Activated CD4-positive, alpha-beta T cell treated with anti-CD3 and anti-CD28 coated beads, Interleukin-2, amount 50 U/mL, for 4 hours (primary cell): ENCODE measurements at regions not wholly inside any gene's neighbourhood (a gene's known extent, or its start where the extent isn't known, plus 50 kb on each side); places are given as distances from the start of the nearest gene placed in this dataset.

Experiments used
- DNase-seq, 2 experiments: peaks; one replicate each; pipeline ENCODE4 v3.0.0-alpha.2; 2020

GRCh38 chr1:235925016-235925415 is 58.3 kb upstream of the LYST start:
- no peak for DNase-seq

GRCh38 chr1:235923466-235924021 is 56.8 kb upstream of the LYST start:
- no peak for DNase-seq

DNA sequence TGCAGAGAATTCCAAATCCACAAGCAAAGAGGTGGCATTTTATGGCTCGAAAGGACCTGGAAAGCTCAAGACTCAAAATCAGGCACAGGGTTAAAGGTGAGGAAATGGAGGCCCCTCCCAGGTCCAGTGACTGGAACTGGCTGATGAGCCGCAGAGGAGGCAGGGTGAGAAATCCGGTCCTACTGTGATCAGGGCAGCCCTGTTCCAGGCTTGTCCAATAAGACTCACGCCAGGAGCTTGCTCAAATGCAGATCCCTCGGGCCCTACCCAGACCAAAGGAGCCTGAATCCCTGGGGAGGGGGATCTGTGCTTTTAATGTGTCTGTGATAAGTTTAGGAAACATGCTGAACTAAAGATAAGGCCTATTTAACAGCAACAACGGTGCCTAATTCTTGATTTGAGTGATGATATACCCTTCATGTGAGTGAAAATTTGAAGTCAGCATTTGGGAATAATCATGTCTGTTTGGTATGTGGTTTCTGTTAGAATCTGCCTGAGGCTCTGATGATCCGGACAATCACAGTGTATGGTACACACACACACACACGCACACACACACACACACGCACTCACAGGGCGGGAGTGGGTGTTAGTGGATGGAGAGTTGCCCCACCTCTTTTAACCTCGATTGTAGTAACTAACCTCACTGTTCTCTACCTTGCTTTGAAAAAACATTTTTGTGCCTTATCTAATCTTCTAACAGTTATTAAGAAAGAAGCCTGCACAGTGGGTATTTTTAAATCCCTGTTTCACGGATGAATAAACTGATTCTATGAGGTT is 54.1 kb upstream of the LYST start:
- DNase-seq: no peak

- DNase-seq: no peak
Observed at GRCh38 chr1:235919833-235920441, 53.2 kb upstream of the LYST start.

- DNase-seq: no peak
Observed at GRCh38 chr1:235919127-235919832, 52.6 kb upstream of the LYST start.

GRCh38 chr1:235918465-235918864 is 51.8 kb upstream of the LYST start:
- no peak for DNase-seq

DNA sequence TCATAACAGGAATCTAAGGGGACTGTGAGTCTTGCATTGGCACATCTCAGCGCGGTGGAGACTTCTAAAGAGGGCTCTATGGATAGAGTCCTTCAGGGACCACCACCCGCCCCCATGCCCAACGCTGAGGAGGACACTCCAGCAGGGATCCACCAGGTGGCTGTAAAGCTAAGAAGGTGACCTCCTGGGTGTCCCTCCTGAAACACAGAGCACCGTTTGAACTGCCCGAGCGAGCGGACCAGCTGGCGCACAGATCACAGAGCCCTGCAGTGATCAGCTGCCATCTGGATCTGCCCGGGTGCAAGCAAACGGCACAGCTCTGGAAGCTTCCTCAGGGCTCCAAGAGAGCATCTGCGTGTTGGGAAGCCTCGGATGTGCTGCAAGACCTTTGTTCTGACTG is 51.3 kb upstream of the LYST start:
- no peak for DNase-seq

- DNase-seq: peak; percentile 44 to 61
Observed at GRCh38 chr1:235917267-235917811, 50.6 kb upstream of the LYST start.
